Left lung (tissue), 4 donors: ENCODE measurements at regions not wholly inside any gene's neighbourhood (a gene's known extent, or its start where the extent isn't known, plus 50 kb on each side); places are given as distances from the start of the nearest gene placed in this dataset.

Experiments
- ATAC-seq: fragments of 200-7000 bp; cut with Tn5 transposase; one replicate; pipeline ENCODE4 v1.9.1; 2020; ENCODE audit warnings: moderate library complexity
- DNase-seq, 4 donors: peaks; one replicate each; pipeline ENCODE4 v3.0.0-alpha.2; 2013 to 2020
- H3K27ac ChIP-seq, 2 donors: fragments of 200-600 bp; sonication (generic) in 1 of 2; one replicate each; pipeline versions ENCODE4 v1.5.0 to v1.8.0; 2020 to 2021
- H3K27me3 ChIP-seq, 2 donors: fragments of 200-600 bp; sonication (generic) in 1 of 2; one replicate each; pipeline versions ENCODE4 v1.5.0 to v1.8.0; 2020 to 2021
- H3K36me3 ChIP-seq, 2 donors: fragments of 200-600 bp; sonication (generic) in 1 of 2; one replicate each; pipeline versions ENCODE4 v1.5.0 to v1.8.0; 2020 to 2021
- H3K4me1 ChIP-seq, 2 donors: fragments of 200-600 bp; one replicate each; pipeline ENCODE4 v1.8.0; 2021
- H3K4me3 ChIP-seq, 2 donors: fragments of 200-600 bp; sonication (generic) in 1 of 2; one replicate each; pipeline versions ENCODE4 v1.5.0 to v1.8.0; 2020 to 2021; ENCODE audit warnings: mild to moderate bottlenecking in 1 of 2
- H3K9me3 ChIP-seq, 2 donors: fragments of 200-600 bp; sonication (generic) in 1 of 2; one replicate each; pipeline versions ENCODE4 v1.5.0 to v1.8.0; 2020 to 2021
- intact Hi-C, 2 donors: fragments of 100-400 bp; cut with DNase I; formaldehyde crosslinking; loops; one replicate each; pipeline versions ENCODE4 v1.11.2 to v1.14.2; 2022
- TF ChIP-seq, protein P1 (sequence below), 2 donors: fragments of 200-600 bp; sonication (generic) in 1 of 2; IDR thresholded peaks; one replicate each; pipeline versions ENCODE4 v1.5.0 to v1.8.0; 2021; ENCODE audit warnings: antibody characterized with exemption in 2 of 2
- donor health status: DM: no; HTN: yes; CAD: no.
- donor health status: DM: no; HTN: no; CAD: no.

- Histone ChIP-seq H3K4me1 (peaks cover 0 to 11% of the 10 kb centered on the region in 2 donors), H3K27ac (no peak overlapping the region), H3K4me3 (no peak overlapping the region), H3K27me3 (no peaks in the 10 kb centered on the region), H3K9me3 (no peaks in the 10 kb centered on the region), H3K36me3 (no peaks in the 10 kb centered on the region)
- ATAC-seq (no peak), DNase-seq (no peak)
- intact Hi-C loops = no loop called here
- TF ChIP-seq, protein P1, sequence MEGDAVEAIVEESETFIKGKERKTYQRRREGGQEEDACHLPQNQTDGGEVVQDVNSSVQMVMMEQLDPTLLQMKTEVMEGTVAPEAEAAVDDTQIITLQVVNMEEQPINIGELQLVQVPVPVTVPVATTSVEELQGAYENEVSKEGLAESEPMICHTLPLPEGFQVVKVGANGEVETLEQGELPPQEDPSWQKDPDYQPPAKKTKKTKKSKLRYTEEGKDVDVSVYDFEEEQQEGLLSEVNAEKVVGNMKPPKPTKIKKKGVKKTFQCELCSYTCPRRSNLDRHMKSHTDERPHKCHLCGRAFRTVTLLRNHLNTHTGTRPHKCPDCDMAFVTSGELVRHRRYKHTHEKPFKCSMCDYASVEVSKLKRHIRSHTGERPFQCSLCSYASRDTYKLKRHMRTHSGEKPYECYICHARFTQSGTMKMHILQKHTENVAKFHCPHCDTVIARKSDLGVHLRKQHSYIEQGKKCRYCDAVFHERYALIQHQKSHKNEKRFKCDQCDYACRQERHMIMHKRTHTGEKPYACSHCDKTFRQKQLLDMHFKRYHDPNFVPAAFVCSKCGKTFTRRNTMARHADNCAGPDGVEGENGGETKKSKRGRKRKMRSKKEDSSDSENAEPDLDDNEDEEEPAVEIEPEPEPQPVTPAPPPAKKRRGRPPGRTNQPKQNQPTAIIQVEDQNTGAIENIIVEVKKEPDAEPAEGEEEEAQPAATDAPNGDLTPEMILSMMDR (IDR thresholded peaks at IDR 0.05) = no peak
These were observed 76.1 kb upstream of the JAK1 start for GRCh38 chr1:65042467-65042866.

- no peak overlapping the region for H3K4me3 ChIP-seq
- ATAC-seq = no peak
These were observed 78.1 kb upstream of the JAK1 start for GRCh38 chr1:65044411-65044810.

DNA sequence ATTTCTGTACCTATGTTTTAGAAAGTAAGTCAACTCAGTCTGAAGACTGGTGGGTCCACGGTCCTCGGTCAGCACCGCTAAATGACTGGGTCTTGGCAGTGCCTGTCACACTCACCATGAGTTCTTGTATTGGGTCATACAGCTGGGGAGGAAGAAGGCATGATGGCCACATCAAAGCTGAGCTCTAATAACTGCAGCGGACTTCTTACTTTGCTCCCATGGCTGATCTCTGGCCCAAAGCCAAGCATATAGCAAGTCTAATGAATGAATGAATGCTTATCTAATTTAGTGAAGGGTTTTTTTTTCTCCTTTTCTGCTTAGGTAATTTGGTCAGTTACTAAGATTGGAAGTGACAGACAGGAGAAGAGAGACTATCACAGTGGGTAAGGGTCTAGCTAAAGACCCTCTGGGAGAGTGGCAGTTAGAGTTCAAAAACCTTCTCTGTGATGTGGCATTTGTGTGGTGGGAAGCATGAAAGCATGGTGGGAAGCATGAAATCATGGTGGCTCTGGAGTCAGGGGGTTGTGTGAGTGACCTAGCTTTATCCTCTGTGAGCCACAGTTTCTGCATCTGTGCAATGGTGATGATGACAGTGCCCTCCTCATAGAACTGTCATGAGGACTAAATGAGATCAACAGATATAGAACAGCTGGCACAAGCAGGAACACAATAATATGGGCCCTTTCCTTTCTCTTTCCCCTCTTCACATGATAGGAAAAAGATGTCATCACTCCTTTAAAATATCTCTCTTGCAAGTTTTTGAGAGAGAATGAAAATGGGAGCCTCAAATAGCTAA, 78.9 kb upstream of the JAK1 start:
- no peaks in the 10 kb centered on the region for H3K27me3 ChIP-seq
- no peak overlapping the region for H3K27ac ChIP-seq
- no peak overlapping the region for H3K4me3 ChIP-seq
- H3K9me3 ChIP-seq = no peaks in the 10 kb centered on the region
- TF ChIP-seq, protein P1 (IDR thresholded peaks at IDR 0.05) = no peak
- no peak for ATAC-seq
- peaks cover 0 to 11% of the 10 kb centered on the region in 2 donors for H3K4me1 ChIP-seq
- no peak for DNase-seq
- H3K36me3 ChIP-seq = no peaks in the 10 kb centered on the region
- intact Hi-C loops = no loop called here

More at GRCh38 chr1:65044411-65044810, 78.1 kb upstream of the JAK1 start:
- no peaks in the 10 kb centered on the region for H3K9me3 ChIP-seq
- no peak overlapping the region for H3K27ac ChIP-seq
- H3K4me1 ChIP-seq = peaks cover 0 to 11% of the 10 kb centered on the region in 2 donors
- TF ChIP-seq, protein P1 (IDR thresholded peaks at IDR 0.05) = no peak
- DNase-seq = no peak
- H3K27me3 ChIP-seq = no peaks in the 10 kb centered on the region
- H3K36me3 ChIP-seq = no peaks in the 10 kb centered on the region
- intact Hi-C loops = no loop called here

- intact Hi-C loops = no loop called here
- no peak overlapping the region for H3K27ac ChIP-seq
- no peaks in the 10 kb centered on the region for H3K27me3 ChIP-seq
- TF ChIP-seq, protein P1 (IDR thresholded peaks at IDR 0.05) = no peak
- peaks cover 0 to 4% of the 10 kb centered on the region in 2 donors for H3K4me1 ChIP-seq
- H3K36me3 ChIP-seq = no peaks in the 10 kb centered on the region
- ATAC-seq (no peak), DNase-seq (no peak)
- no peaks in the 10 kb centered on the region for H3K9me3 ChIP-seq
- no peak overlapping the region for H3K4me3 ChIP-seq
These were observed 82.0 kb upstream of the JAK1 start for GRCh38 chr1:65048335-65048734.

DNA sequence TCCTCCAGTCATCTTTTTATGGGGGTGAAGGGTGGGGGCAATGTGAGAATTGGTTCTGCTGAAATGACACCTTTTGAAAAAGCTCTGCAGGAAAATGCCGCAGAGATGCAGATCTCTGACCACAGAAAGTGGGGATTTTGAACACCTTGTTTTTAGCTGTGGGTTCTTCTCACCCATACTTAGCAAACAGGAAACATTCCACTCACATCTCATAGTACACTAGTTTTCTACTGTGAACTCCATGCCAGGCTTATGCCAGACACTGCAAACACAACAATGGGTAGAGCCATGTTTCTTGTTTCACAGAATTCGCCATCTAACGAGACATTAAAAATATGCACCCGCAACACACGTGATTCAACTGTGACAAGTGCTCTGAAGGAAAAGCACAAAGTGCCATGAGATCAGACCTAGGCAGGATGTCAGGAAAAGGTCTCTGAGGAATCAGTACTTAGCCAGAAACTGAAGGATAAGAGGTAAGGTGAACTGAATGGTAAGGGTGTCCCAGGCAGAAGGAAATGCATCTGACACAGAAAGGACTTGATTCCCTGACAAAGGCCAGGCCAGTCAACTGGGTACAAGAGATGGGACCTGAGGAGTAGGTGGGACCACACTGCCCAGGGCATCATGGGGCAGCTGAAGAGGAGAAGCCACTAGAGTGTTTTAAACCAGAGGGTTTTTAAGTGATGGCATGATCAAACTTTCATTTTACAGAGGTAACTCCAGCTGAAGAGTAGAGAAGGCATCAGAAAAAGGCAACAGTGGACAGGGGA, 83.8 kb upstream of the JAK1 start:
- peak; percentile 39 for ATAC-seq
- Histone ChIP-seq H3K27ac (peak overlapping the region; percentile 30 to 43), H3K4me3 (no peak overlapping the region), H3K4me1 (peaks cover 6 to 10% of the 10 kb centered on the region in 2 donors), H3K36me3 (peaks cover 0 to 4% of the 10 kb centered on the region in 2 donors), H3K9me3 (no peaks in the 10 kb centered on the region), H3K27me3 (no peaks in the 10 kb centered on the region)
- DNase-seq = no peak
- TF ChIP-seq, protein P1 (IDR thresholded peaks at IDR 0.05) = no peak
- intact Hi-C loops = loop anchor here in 1 of 2 donors (10.0 kb wide), 1 partner anchor 155 kb away; no protein-coding TSS in a partner anchor
